ENCODE measurements at regions not wholly inside any gene's neighbourhood (a gene's known extent, or its start where the extent isn't known, plus 50 kb on each side); places are given as distances from the start of the nearest gene placed in this dataset.
"Not testable (repeated sequence)": the region's sequence is repeated elsewhere in the genome, so short reads cannot be mapped to it uniquely, and the experiment has no call there.

GRCh38 chr18:1416074-1416473 lies 511.4 kb downstream of the ADCYAP1 start:
- no peak for DNase-seq (ENCODE audit: low spot score)

GRCh38 chr18:1421502-1421901 lies 516.8 kb downstream of the ADCYAP1 start:
- no peak for DNase-seq (ENCODE audit: low spot score)

- no peak for DNase-seq (ENCODE audit: low spot score)
Observed at GRCh38 chr18:1422634-1423033, 518.0 kb downstream of the ADCYAP1 start.

- DNase-seq (ENCODE audit: low spot score) = no peak
Observed at GRCh38 chr18:1425679-1426078, 521.0 kb downstream of the ADCYAP1 start.

GRCh38 chr18:1435487-1435886 lies 530.8 kb downstream of the ADCYAP1 start:
- DNase-seq (ENCODE audit: low spot score) = no peak

- DNase-seq (ENCODE audit: low spot score) = no peak
Observed at GRCh38 chr18:1436199-1436598, 531.5 kb downstream of the ADCYAP1 start.

GRCh38 chr18:1438458-1438910 lies 533.8 kb downstream of the ADCYAP1 start:
- no peak for DNase-seq (ENCODE audit: low spot score)

GRCh38 chr18:1438967-1439366 lies 534.3 kb downstream of the ADCYAP1 start:
- no peak for DNase-seq (ENCODE audit: low spot score)

GRCh38 chr18:1444062-1444461 lies 539.4 kb downstream of the ADCYAP1 start:
- not testable (repeated sequence) for DNase-seq (ENCODE audit: low spot score)

GRCh38 chr18:1446765-1447164 lies 542.1 kb downstream of the ADCYAP1 start:
- no peak for DNase-seq (ENCODE audit: low spot score)

GRCh38 chr18:1452821-1453220 lies 548.1 kb downstream of the ADCYAP1 start:
- no peak for DNase-seq (ENCODE audit: low spot score)

- DNase-seq (ENCODE audit: low spot score) = no peak
Observed at GRCh38 chr18:1455605-1456004, 550.9 kb downstream of the ADCYAP1 start.

- no peak for DNase-seq (ENCODE audit: low spot score)
Observed at GRCh38 chr18:1458547-1458946, 553.9 kb downstream of the ADCYAP1 start.

GRCh38 chr18:1463981-1464380 lies 559.3 kb downstream of the ADCYAP1 start:
- DNase-seq (ENCODE audit: low spot score) = no peak

GRCh38 chr18:1464444-1465217 lies 560.0 kb downstream of the ADCYAP1 start:
- no peak for DNase-seq (ENCODE audit: low spot score)

- DNase-seq (ENCODE audit: low spot score) = no peak
Observed at GRCh38 chr18:1466035-1466434, 561.4 kb downstream of the ADCYAP1 start.

GRCh38 chr18:1467461-1467964 lies 562.8 kb downstream of the ADCYAP1 start:
- no peak for DNase-seq (ENCODE audit: low spot score)

GRCh38 chr18:1468550-1468949 lies 563.9 kb downstream of the ADCYAP1 start:
- DNase-seq (ENCODE audit: low spot score) = no peak

- no peak for DNase-seq (ENCODE audit: low spot score)
Observed at GRCh38 chr18:1475867-1476266, 571.2 kb downstream of the ADCYAP1 start.

- DNase-seq (ENCODE audit: low spot score) = no peak
Observed at GRCh38 chr18:1480309-1480708, 575.6 kb downstream of the ADCYAP1 start.

GRCh38 chr18:1481577-1481976 lies 576.9 kb downstream of the ADCYAP1 start:
- DNase-seq (ENCODE audit: low spot score) = no peak

GRCh38 chr18:1483385-1483784 lies 578.7 kb downstream of the ADCYAP1 start:
- no peak for DNase-seq (ENCODE audit: low spot score)

GRCh38 chr18:1487457-1487856 lies 582.8 kb downstream of the ADCYAP1 start:
- no peak for DNase-seq (ENCODE audit: low spot score)

- no peak for DNase-seq (ENCODE audit: low spot score)
Observed at GRCh38 chr18:1488394-1488793, 583.7 kb downstream of the ADCYAP1 start.
